Caco-2 (cell line): ENCODE measurements at regions not wholly inside any gene's neighbourhood (a gene's known extent, or its start where the extent isn't known, plus 50 kb on each side); places are given as distances from the start of the nearest gene placed in this dataset.

Source experiments
- BruUV-seq: library from RNA; stranded (reverse); fragments of 400-500 nt; replicated peaks from 2 replicates; lab custom pipeline; 2021; lab: Mats Ljungman, UMichigan
- CTCF ChIA-PET: fragments of 300-600 bp; sonication (Branson Sonifier 250); formaldehyde crosslinking; loops from one replicate; lab custom pipeline; 2022; ENCODE audit warnings: antibody characterized with exemption; lab: Charles Lee
- POLR2A ChIA-PET: fragments of 300-600 bp; sonication (Branson Sonifier 250); formaldehyde crosslinking; loops from one replicate; lab custom pipeline; 2022; ENCODE audit warnings: antibody characterized with exemption; lab: Charles Lee
- DNase-seq, 2 experiments: peaks; one replicate each; pipeline versions ENCODE4 v3.0.0 to v3.0.0-alpha.2; 2020 to 2022
- H3K27me3 ChIP-seq: replicated peaks from 2 replicates; pipeline ENCODE4 v1.6.0; 2011; ENCODE audit warnings: low read length; ENCODE audit not compliant: control insufficient read depth, insufficient read depth
- H3K36me3 ChIP-seq: 2 replicates; pipeline ENCODE4 v1.5.1; 2011; ENCODE audit warnings: low read length; ENCODE audit not compliant: control insufficient read depth, insufficient read depth
- H3K4me1 ChIP-seq: fragments of 250-450 bp; sonication (Bioruptor Pico); 2 replicates; pipeline ENCODE4 v1.5.1; 2020; ENCODE audit warnings: mild to moderate bottlenecking
- H3K4me3 ChIP-seq: 2 replicates; pipeline ENCODE4 v1.5.1; 2011; ENCODE audit warnings: low read depth, mild to moderate bottlenecking, control low read depth, low read length
- H3K9me3 ChIP-seq: fragments of 250-450 bp; sonication (Bioruptor Pico); 2 replicates; pipeline ENCODE4 v1.5.1; 2020; ENCODE audit warnings: mild to moderate bottlenecking, moderate library complexity
- H3K27ac Mint-ChIP-seq: one replicate; pipeline ENCODE4 v1.8.0; 2022; ENCODE audit warnings: mixed read lengths; ENCODE audit not compliant: unreplicated experiment
- H3K27me3 Mint-ChIP-seq: one replicate; pipeline ENCODE4 v1.8.0; 2022; ENCODE audit warnings: mixed read lengths; ENCODE audit not compliant: insufficient read depth, unreplicated experiment
- H3K36me3 Mint-ChIP-seq: one replicate; pipeline ENCODE4 v1.8.0; 2022; ENCODE audit warnings: mild to moderate bottlenecking, mixed read lengths; ENCODE audit not compliant: insufficient read depth, unreplicated experiment
- H3K4me1 Mint-ChIP-seq: one replicate; pipeline ENCODE4 v1.8.0; 2022; ENCODE audit warnings: low read depth, mixed read lengths; ENCODE audit not compliant: unreplicated experiment
- H3K4me3 Mint-ChIP-seq: one replicate; pipeline ENCODE4 v1.8.0; 2022; ENCODE audit warnings: mild to moderate bottlenecking, moderate library complexity, mixed read lengths; ENCODE audit not compliant: unreplicated experiment
- H3K9me3 Mint-ChIP-seq: one replicate; pipeline ENCODE4 v1.8.0; 2022; ENCODE audit warnings: mixed read lengths; ENCODE audit not compliant: unreplicated experiment
- intact Hi-C: fragments of 100-400 bp; cut with micrococcal nuclease; formaldehyde crosslinking; loops from one replicate; pipeline ENCODE4 v1.10.0; 2022; ENCODE audit not compliant: unreplicated experiment
- TF ChIP-seq, protein P1 (sequence below), 2 experiments: fragments of 200-600 bp in 1 of 2; IDR thresholded peaks; 1 replicate in 1 of 2; 2 replicates in 1 of 2; pipeline versions ENCODE4 v1.5.1 to v1.8.0; 2011 to 2022; ENCODE audit warnings: antibody characterized with exemption in 1 of 2, control low read depth in 1 of 2, inconsistent platforms in 1 of 2, low read depth in 1 of 2, low read length in 1 of 2, mild to moderate bottlenecking in 1 of 2, moderate library complexity in 1 of 2; ENCODE audit not compliant: insufficient read depth in 1 of 2, severe bottlenecking in 1 of 2, unreplicated experiment in 1 of 2

DNA sequence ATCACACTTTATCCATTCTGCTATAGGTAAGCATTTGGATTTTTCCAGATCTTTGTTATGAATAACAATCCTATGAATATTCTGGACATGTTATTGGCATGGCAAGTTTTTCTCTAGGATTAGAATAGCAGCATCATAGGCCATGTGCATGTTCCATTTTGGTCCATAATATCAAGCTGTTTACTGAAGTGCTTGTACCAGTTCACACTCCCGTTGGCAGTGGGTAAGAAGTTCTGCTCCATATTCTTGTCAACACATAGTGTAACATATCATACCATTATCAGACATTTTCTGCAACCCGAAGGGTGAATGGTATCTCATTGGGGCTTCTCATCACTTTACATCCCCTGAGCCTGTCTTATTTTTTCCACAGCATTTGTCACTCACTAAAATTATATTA, 661.9 kb upstream of the SALL1 start:
- Mint-ChIP-seq H3K27ac (no peak overlapping the region), H3K36me3 (no peaks in the 10 kb centered on the region), H3K27me3 (no peaks in the 10 kb centered on the region), H3K4me3 (no peak overlapping the region), H3K4me1 (no peaks in the 10 kb centered on the region), H3K9me3 (peaks cover 25% of the 10 kb centered on the region)
- DNase-seq: no peak
- Histone ChIP-seq H3K9me3 (0 out of 2 replicates have a peak, but pooled peaks cover 2% of the 10 kb centered on the region), H3K4me3 (no peak overlapping the region), H3K4me1 (no peaks in the 10 kb centered on the region), H3K27me3 (no peaks in the 10 kb centered on the region), H3K36me3 (no peaks in the 10 kb centered on the region)
- TF ChIP-seq, protein P1, sequence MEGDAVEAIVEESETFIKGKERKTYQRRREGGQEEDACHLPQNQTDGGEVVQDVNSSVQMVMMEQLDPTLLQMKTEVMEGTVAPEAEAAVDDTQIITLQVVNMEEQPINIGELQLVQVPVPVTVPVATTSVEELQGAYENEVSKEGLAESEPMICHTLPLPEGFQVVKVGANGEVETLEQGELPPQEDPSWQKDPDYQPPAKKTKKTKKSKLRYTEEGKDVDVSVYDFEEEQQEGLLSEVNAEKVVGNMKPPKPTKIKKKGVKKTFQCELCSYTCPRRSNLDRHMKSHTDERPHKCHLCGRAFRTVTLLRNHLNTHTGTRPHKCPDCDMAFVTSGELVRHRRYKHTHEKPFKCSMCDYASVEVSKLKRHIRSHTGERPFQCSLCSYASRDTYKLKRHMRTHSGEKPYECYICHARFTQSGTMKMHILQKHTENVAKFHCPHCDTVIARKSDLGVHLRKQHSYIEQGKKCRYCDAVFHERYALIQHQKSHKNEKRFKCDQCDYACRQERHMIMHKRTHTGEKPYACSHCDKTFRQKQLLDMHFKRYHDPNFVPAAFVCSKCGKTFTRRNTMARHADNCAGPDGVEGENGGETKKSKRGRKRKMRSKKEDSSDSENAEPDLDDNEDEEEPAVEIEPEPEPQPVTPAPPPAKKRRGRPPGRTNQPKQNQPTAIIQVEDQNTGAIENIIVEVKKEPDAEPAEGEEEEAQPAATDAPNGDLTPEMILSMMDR (IDR thresholded peaks at IDR 0.05; ENCODE audit: insufficient read depth in 1 of 2, low read depth in 1 of 2, low read length in 1 of 2, severe bottlenecking in 1 of 2, unreplicated experiment in 1 of 2): no peak
- ChIA-PET CTCF (interaction anchor here (0.9 kb wide), 1 partner anchor 9 kb away, joined by 3 read pairs; no protein-coding TSS in a partner anchor), POLR2A (no interaction called here)
- intact Hi-C loops: loop anchor here (1.0 kb wide), 1 partner anchor 43 kb away; no protein-coding TSS in a partner anchor
- no TSS peak for BruUV-seq

GRCh38 chr16:51807551-51807950, 656.5 kb upstream of the SALL1 start:
- no peaks in the 10 kb centered on the region for H3K36me3 Mint-ChIP-seq
- no peak overlapping the region for H3K4me3 ChIP-seq
- H3K27me3 Mint-ChIP-seq: no peaks in the 10 kb centered on the region
- no peak for DNase-seq
- H3K4me3 Mint-ChIP-seq: no peak overlapping the region
- BruUV-seq: no TSS peak
- H3K9me3 Mint-ChIP-seq: peaks cover 20% of the 10 kb centered on the region
- H3K4me1 Mint-ChIP-seq: no peaks in the 10 kb centered on the region
- intact Hi-C loops: no loop called here
- ChIA-PET CTCF (no interaction called here), POLR2A (no interaction called here)
- H3K36me3 ChIP-seq: no peaks in the 10 kb centered on the region
- no peaks in the 10 kb centered on the region for H3K27me3 ChIP-seq
- TF ChIP-seq, protein P1 (IDR thresholded peaks at IDR 0.05; ENCODE audit: insufficient read depth in 1 of 2, low read depth in 1 of 2, low read length in 1 of 2, severe bottlenecking in 1 of 2, unreplicated experiment in 1 of 2): no peak
- H3K4me1 ChIP-seq: no peaks in the 10 kb centered on the region
- H3K27ac Mint-ChIP-seq: no peak overlapping the region
- H3K9me3 ChIP-seq: 0 out of 2 replicates have a peak, but pooled peaks cover 2% of the 10 kb centered on the region

DNA sequence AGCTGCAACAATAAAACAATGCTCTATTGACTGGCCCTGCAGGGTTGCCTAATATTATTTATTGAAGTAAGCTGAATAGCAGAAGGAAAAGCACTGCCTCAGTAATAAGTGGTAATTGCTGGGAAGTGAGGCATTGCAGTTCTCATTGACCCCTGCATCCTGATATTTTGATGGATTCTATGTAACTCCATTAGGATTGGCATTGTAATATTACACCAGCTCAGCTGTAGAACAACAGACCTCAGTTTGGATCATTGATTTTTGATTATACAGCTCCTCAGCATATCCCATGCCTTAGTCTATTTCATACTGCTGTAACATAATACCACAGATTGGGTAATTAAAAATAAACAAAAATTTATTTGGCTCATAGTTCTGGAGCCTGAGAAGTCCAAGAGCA, 650.6 kb upstream of the SALL1 start:
- H3K27ac Mint-ChIP-seq: no peak overlapping the region
- H3K9me3 Mint-ChIP-seq: no peaks in the 10 kb centered on the region
- H3K27me3 Mint-ChIP-seq: no peaks in the 10 kb centered on the region
- no peaks in the 10 kb centered on the region for H3K4me1 Mint-ChIP-seq
- H3K27me3 ChIP-seq: no peaks in the 10 kb centered on the region
- H3K4me3 ChIP-seq: no peak overlapping the region
- ChIA-PET POLR2A (no interaction called here), CTCF (no interaction called here)
- H3K4me3 Mint-ChIP-seq: no peak overlapping the region
- H3K36me3 ChIP-seq: no peaks in the 10 kb centered on the region
- no peaks in the 10 kb centered on the region for H3K4me1 ChIP-seq
- TF ChIP-seq, protein P1 (IDR thresholded peaks at IDR 0.05; ENCODE audit: insufficient read depth in 1 of 2, low read depth in 1 of 2, low read length in 1 of 2, severe bottlenecking in 1 of 2, unreplicated experiment in 1 of 2): no peak
- H3K36me3 Mint-ChIP-seq: no peaks in the 10 kb centered on the region
- DNase-seq: no peak
- H3K9me3 ChIP-seq: no peaks in the 10 kb centered on the region
- intact Hi-C loops: no loop called here
- no TSS peak for BruUV-seq
